ENCODE measurements at regions not wholly inside any gene's neighbourhood (a gene's known extent, or its start where the extent isn't known, plus 50 kb on each side); places are given as distances from the start of the nearest gene placed in this dataset.

DNA sequence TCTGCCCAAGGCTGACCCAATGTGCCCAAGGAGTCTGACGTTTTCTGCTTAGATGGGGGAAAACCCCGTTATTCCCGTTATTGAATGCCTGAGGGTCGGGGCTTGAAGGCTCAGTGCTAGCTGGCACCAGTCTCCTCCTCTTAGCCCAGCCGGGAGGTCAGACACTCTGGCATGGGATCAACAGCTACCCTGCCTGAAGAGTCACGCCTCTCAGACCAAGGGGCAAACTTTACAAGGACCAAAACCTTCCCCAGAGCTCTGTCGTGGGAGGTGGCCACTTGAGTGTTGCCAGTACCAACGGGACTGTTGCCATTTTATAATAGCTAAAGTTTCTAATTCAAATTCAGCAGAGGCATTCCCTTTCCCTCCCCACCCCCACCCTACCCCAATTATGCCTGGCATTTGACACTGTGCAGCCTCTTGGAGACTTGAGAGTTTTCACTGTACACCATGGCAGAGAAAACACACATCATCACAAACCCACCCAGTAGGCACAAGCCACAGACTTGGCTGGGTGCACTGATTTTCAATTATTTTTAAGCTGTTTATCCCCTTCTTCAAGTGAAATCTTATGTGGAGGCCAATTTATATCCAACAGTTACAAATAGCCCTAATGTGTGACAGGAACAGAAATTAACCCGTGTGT, 137.5 kb upstream of the SYT13 start:
- TF ChIP-seq POLR2A (IDR thresholded peaks at IDR 0.05; ENCODE audit: low read depth, low read length) (no peak), POLR2AphosphoS5 (IDR thresholded peaks at IDR 0.05; ENCODE audit: low read depth, low read length) (no peak), TAF1 (IDR thresholded peaks at IDR 0.05; ENCODE audit: borderline replicate concordance, low read depth, low read length) (no peak)

Measured in GM12892 (cell line).